ENCODE measurements at regions not wholly inside any gene's neighbourhood (a gene's known extent, or its start where the extent isn't known, plus 50 kb on each side); places are given as distances from the start of the nearest gene placed in this dataset.

DNA sequence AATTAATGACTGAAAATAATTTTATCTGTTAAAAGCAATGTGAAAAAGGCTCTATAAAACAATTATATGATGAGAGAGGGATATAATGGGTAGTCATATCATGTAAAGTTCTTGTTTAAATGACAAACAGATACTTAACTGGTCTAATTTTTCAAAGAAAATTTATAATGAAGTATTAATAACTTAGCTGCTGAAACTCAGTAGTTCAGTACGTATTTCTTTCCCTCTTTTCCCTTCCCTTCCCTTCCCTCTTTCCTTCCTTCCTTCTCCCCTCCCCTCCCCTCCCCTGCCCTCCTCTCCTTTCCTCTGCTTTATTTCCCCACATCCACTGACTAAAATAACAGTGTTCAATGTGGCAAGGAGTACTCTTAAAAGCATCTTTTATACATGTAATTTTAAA, 123.1 kb upstream of the PTGFR start:
- no peak for ATAC-seq

DNA sequence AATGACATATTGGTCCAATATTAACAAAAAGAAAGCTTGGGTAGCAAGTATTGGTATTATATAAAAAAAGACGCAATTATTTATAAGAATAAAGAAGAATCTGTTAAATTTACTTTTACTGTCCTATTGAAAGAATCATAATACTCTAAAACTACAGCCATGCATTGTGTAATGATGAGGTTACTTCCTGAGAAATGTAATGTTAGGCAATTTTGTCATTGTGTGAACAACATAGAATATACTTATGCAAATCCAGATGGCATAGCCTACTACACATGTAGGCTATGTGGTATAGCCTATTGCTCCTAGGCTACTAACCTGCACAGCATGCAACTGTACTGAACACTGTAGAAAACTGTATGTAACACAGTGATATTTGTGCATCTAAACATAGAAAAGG, 121.2 kb upstream of the PTGFR start:
- peak; percentile 31 for ATAC-seq

DNA sequence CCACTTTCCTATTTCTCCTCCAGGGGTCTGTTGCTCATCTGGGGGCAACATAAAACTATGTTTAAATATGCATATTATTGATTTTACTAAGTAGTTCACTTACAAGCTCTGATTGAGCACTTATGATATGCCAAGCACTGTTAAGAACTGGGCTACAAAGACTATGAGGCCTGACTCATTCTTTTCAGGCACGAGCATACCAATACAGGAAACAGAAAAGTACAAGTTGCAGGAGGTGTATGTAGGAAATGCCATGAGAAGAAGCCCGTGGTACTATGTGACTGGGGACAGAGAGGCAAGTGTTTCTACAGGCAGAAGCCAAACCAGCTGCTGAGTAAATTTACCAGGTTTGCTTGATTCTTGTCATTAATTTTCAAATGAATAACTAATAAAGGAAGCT, 120.4 kb upstream of the PTGFR start:
- peak; percentile 81 for ATAC-seq

DNA sequence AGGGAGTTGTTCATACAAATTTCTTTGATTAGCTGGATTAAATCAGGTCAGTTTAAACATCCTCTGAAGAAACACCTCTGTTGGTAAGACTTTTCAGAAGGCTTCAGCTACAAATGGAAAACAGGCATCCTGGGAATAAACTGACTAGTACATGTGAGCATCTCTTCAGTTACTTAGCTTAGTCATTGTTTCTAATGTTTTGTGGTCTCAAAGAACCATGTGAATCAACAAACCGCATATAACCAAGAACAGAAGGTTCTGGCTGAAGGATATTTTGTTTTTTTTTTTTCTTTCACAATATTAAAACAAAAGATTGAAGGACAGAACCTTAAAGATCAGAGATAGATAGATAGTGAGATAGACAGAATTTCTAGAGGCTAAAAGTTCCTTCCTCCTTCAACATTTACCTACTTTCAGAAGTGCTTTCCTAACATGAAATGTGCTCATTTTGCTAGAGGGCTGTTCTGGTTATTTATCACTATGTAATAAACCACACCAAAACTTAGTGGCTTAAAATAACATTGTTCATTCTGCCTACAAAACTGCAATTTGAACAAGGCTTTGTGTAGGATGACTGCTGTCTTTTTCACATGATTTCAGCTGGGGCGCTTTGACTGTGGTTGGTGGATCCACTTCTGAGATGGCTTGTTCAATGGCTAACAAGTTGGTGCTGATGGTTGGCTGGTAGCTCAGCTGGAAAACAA, 119.8 kb upstream of the PTGFR start:
- ATAC-seq, result no peak

DNA sequence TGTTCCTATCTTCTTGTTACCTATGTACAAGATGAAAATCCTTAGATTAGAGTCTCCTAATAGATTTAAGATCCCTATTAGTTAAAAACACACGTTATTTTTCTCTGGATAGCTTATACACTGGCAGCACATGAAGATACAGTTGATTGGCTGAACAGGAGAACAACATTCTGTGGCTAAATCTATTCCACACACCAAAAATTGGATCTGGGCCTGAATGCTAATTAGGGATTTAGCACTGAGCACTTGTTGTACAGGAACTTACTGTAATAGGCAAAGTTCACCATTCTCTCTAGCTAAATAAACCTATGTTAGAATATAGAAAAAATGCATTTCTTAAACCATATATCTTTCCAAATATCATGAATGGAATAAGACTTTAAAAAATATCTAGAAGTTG, 117.1 kb upstream of the PTGFR start:
- no peak for ATAC-seq

DNA sequence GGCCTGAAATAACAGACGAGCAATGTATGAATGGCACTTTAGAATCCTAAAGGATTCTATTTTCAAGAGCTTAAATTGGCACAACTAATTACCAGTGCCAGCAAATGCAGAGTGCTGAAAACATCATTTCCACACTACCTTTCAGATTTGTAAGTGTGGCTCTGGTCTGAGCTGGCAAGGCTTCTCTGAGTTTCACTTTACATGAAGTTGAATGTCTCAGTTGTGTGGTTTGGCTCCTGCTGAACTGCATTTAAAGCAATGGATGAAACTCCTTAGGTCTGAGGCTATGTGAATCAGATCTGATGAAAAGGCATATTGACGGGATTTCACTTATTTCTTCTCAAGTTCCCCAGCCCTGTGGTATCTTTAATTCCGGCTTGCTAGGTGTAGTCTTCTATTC, 114.8 kb upstream of the PTGFR start:
- ATAC-seq, result no peak

DNA sequence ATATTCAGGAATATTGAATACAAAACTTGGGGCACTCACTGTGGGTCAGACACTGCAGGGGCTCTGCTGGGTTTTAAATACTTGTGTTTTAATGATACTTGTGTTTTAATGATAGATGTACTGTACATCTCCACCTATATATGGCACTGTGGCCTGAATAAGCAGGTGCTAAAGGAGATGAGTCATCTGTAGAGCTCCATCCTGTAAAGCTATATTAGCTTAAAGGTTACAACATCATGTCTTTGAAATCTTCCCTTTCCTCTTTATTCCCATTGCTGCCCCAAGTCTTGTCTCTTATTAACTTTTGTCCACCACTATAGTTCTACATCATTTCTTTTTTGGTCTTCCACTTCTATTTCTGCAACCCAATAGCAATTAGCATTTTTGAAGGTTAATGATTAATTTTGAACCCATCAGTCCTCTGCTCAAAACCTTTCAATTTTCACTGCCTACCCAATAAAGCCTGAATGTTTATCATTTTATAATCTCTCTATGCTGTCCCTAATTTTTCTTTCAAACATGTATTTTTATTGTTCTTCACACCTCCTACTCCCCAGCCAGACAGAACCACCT, 113.3 kb upstream of the PTGFR start:
- ATAC-seq, result peak; percentile 94

DNA sequence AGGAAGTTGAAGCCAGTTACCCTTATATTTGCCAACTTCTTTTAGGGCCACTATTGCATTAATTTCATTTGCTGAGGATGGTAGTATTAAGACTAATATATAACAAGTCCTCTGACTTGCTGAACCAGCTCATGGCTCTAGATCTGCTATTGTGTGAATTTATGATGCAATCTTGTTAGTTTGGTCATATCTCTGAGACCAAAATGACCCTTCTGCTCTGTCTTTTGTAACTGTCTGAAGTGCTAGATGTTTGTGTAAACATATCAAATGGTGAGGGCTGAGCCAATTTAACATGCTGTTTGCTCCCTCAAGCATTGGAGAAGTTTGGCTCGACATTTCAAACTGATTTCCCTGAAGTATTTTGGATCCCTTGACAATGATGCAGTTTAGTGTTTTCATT, 106.9 kb upstream of the PTGFR start:
- peak; percentile 18 for ATAC-seq

DNA sequence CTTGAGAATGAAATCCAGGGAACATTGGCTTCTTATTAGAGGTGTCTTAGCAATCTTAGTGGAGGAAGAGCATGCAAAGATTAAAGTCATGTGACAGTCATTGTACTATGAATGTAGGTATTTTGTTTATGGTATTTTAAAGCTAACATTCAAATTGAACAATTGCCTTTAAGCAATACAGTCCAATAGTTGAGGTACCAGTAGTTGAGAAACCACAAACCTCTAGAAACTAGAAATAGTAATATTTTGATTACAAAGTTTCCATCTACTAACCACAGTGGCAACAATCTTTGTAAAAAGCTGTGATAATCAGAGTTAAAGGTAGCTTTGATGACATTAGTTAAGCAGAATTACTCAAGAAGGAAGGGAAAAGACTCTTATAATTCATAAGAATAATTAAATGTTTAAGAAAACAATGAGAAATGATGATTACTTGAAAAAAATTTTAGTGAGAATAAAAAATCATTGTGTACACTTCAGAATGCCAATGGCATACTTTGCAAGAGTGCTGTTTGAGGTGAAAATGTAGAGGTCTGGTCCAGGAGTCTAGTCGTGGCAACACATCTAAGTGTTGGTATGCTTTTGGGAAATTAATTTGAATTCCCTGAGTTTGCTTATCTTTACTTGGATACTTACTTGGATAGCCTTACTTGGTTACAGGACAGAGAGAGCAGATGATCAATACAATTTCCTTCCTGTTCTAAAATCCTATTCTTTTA, 104.9 kb upstream of the PTGFR start:
- no peak for ATAC-seq

GRCh38 chr1:78387201-78387600, 103.6 kb upstream of the PTGFR start:
- ATAC-seq, result no peak

DNA sequence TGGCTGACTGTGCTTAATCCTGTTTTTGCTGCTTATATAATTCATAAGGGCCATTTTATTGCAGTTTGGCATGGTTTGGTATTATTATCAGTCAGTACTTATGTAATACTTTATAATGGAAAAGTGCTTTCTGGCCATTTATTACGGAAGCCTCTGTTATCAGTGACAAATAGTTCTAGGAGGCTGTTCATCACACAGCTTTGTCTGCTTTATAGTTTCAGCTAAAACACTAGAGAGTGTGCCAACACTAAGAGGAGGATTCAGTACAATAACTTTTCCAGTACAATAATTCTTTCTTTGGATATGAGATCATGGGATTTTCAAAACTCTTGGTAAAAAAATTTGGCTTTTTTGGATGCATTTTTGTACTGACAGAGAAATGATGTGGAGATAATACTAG, 102.9 kb upstream of the PTGFR start:
- ATAC-seq, result no peak

- no peak for ATAC-seq
Observed at GRCh38 chr1:78388275-78388674, 102.5 kb upstream of the PTGFR start.

DNA sequence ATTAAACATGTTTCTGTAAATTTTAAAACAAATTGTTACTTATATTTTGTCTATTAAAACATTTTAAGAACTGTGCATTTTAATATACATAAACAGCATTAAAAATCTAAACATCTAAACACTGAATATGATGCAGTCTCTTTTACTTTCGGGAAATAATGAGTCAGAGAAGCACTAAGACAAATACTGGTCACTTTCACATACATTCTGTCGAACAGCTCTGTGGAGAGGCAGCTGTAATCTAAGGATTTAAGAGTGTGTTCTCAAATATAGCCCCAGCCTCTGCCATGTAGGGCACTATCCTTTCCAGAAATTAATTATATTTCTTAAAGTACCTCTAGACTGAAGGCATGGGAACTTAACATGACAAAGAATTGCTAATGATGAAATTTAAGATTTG, 89.6 kb upstream of the PTGFR start:
- no peak for ATAC-seq

GRCh38 chr1:78408192-78408591, 82.6 kb upstream of the PTGFR start:
- no peak for ATAC-seq

DNA sequence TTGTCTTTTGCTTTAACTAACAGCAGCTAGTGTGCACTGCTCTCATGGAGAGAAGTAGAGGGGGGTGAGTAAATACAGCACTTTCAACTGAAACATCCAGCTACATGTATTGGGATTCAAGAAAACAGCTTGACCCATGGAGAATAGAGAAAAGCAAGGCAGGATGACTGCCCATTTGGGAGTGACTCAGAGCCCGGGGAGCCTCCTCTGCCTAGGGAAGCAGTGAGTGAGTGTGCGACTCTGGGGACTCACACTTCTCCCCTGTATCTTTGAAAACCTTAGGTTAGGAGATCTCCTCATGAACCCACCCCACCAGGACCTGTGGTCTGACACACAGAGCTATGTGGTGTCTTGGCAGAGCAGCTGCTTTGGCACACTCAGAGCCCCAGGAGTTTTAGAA, 82.0 kb upstream of the PTGFR start:
- ATAC-seq, result no peak

DNA sequence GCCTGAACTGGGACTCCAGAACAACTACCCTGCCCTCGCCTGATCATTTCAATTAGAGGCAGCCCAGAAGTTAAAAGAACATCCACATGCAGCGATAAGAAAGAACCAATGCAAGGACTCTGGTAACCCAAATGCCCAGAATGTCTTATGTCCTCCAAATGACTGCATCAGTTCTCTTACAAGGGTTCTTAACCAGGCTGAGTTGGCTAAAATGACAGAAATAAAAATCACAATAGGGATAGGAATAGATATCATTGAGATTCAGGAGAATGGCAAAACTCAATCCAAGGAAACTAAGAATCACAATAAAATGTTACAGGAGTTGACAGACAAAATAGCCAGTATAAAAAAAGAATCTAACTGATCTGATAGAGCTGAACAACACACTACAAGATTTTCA, 80.1 kb upstream of the PTGFR start:
- no peak for ATAC-seq

DNA sequence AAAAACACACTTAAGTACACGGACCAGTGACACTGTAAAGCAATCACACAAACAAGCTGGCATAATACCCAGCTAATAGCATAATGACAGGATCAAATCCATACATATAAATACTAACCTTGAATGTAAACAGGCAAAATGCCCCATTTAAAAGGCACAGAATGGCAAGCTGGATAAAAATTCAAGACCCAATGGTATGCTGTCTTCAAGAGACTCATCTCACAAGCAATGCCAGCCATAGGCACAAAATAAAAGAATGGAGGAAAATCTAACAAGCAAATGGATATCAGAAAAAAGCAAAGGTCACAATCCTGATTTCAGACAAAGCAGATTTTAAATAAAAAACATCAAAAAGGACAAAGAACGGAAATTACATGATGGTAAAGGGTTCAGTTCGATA, 79.1 kb upstream of the PTGFR start:
- ATAC-seq, result no peak

- no peak for ATAC-seq
Observed at GRCh38 chr1:78415165-78415564, 75.6 kb upstream of the PTGFR start.

- no peak for ATAC-seq
Observed at GRCh38 chr1:78419309-78419708, 71.5 kb upstream of the PTGFR start.

DNA sequence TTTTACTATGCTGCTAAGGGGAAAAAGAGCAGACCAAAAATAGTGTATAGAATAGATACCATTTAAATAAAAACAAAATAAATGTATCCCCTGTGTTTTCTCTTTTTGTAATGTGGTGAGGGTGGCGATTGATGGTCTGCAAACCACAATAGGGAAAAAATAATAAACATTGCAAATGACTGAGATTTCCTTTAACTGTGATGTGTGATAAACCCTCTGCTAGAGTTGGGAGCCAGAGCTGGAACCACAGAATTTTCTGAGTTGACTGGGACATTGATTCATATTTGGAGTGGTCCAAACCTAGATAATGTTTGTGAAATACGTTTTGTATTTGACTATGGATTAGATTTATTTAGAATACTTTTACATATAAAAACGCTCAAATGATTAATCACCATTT, 70.6 kb upstream of the PTGFR start:
- no peak for ATAC-seq

GRCh38 chr1:78420688-78421087, 70.1 kb upstream of the PTGFR start:
- no peak for ATAC-seq

- ATAC-seq, result no peak
Observed at GRCh38 chr1:78424720-78425119, 66.1 kb upstream of the PTGFR start.

DNA sequence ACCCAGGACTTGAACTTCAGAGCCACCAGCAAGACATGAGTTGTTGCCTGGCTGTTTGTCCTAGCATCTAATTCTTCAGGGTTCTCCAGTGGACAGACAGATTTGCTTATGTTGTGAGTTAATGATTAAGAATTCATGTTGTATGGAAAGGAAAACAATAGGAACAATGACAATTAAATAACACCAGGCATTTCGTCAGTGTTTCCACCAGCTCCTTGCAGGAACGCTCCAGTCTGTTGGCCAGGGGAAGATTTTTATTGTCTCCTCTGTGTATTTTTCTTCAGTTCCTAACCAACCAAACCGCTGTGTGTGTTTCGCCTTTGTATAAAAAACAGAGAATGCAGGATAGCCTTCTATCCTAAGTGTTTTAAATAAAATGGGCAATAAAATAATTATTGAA, 64.4 kb upstream of the PTGFR start:
- no peak for ATAC-seq

- no peak for ATAC-seq
Observed at GRCh38 chr1:78427506-78427905, 63.3 kb upstream of the PTGFR start.
